ENCODE measurements at regions not wholly inside any gene's neighbourhood (a gene's known extent, or its start where the extent isn't known, plus 50 kb on each side); places are given as distances from the start of the nearest gene placed in this dataset.
"Not testable (repeated sequence)": the region's sequence is repeated elsewhere in the genome, so short reads cannot be mapped to it uniquely, and the experiment has no call there.

GRCh38 chr13:31605076-31605860, 134.1 kb upstream of the RXFP2 start:
- no peak overlapping the region for H3K27ac ChIP-seq
- WGBS, 4 donors: 62 to 74% (median 67%) methylated on average over 5 of the region's 5 CpGs
- H3K36me3 ChIP-seq (replicated peaks in 1 of 2): no peaks in the 10 kb centered on the region
- no peaks in the 10 kb centered on the region for H3K4me1 ChIP-seq (replicated peaks in 1 of 2)
- intact Hi-C loops (cut with DNase I): no loop called here
- DNase-seq: no peak
- no peaks in the 10 kb centered on the region for H3K27me3 ChIP-seq
- no peak overlapping the region for H3K4me3 ChIP-seq
- H3K9me3 ChIP-seq (replicated peaks in 1 of 3): no peaks in the 10 kb centered on the region
- TF ChIP-seq POLR2A (IDR thresholded peaks at IDR 0.05): no peak
- no peak for TF ChIP-seq CTCF (IDR thresholded peaks at IDR 0.05)

DNA sequence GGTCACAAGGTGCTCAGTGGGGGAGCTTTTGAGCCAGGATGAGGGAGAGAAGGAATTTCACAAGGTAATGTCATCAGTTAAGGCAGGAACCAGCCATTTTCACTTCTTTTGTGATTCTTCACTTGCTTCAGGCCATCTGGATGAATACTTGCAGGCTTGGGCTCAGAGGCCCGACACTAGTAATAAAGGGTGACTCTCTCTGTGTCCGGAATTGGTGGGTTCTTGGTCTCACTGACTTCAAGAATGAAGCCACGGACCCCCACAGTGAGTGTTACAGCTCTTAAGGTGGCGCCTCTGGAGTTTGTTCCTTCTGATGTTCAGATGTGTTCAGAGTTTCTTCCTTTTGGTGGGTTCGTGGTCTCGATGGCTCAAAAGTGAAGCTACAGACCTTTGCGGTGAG, 131.8 kb upstream of the RXFP2 start:
- intact Hi-C loops (cut with DNase I); H3K4me3 ChIP-seq; H3K27me3 ChIP-seq; H3K27ac ChIP-seq; H3K36me3 ChIP-seq (replicated peaks in 1 of 2); DNase-seq; H3K9me3 ChIP-seq (replicated peaks in 1 of 3); H3K4me1 ChIP-seq (replicated peaks in 1 of 2): not testable (repeated sequence)
- WGBS, 4 donors: 70 to 86% (median 76%) methylated on average over 7 of the region's 7 CpGs

GRCh38 chr13:31608780-31609179, 130.5 kb upstream of the RXFP2 start:
- H3K27ac ChIP-seq; H3K9me3 ChIP-seq (replicated peaks in 1 of 3); DNase-seq; H3K27me3 ChIP-seq; H3K36me3 ChIP-seq (replicated peaks in 1 of 2); H3K4me3 ChIP-seq; intact Hi-C loops (cut with DNase I); H3K4me1 ChIP-seq (replicated peaks in 1 of 2): not testable (repeated sequence)
- 81 to 98% (median 89%) methylated on average over 12 to 23 of the region's 23 CpGs for WGBS, 4 donors

DNA sequence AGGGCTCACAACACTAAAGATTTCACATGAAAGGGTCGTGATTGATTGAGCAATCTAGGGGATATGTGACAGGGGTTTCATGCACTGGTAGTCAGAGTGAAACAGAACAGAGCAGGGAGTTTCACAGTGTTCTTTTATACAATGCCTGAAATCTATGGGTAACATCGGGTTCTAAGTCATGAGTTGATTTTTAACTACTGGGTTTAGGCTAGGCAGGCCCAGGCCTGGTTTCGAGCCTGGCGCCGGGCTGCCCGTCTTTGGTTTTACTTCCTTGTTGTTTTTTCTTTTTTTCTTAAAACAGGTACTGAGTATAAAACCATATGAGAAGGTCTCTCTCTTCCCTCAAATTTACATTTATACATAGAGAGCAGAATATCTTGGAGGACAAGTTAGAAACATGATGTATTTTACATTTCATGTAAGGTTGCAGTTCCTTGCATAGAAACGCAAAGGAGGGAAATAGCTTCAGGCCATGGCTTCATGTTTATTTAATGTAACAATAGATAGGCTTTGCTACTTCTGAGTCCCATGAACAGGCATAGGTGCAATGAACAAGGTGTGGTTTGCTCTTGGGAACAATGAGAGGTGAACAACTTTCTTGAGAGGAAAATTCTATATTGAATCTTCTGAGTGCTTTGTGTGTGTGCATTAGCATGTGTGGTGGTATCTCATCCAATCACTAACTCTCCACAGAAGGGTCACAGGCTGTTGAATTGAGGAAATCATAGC, 128.9 kb upstream of the RXFP2 start:
- no peak for DNase-seq
- Histone ChIP-seq H3K27me3 (no peaks in the 10 kb centered on the region), H3K9me3 (replicated peaks in 1 of 3) (no peaks in the 10 kb centered on the region), H3K4me3 (no peak overlapping the region), H3K27ac (no peak overlapping the region), H3K4me1 (replicated peaks in 1 of 2) (no peaks in the 10 kb centered on the region), H3K36me3 (replicated peaks in 1 of 2) (no peaks in the 10 kb centered on the region)
- intact Hi-C loops (cut with DNase I): no loop called here
- WGBS, 4 donors: 82 to 91% (median 88%) methylated on average over 7 of the region's 7 CpGs
- TF ChIP-seq CTCF (IDR thresholded peaks at IDR 0.05) (no peak), POLR2A (IDR thresholded peaks at IDR 0.05) (no peak)

- TF ChIP-seq CTCF (IDR thresholded peaks at IDR 0.05) (no peak), POLR2A (IDR thresholded peaks at IDR 0.05) (no peak)
- Histone ChIP-seq H3K27ac (no peak overlapping the region), H3K4me3 (no peak overlapping the region), H3K36me3 (replicated peaks in 1 of 2) (no peaks in the 10 kb centered on the region), H3K27me3 (no peaks in the 10 kb centered on the region), H3K4me1 (replicated peaks in 1 of 2) (no peaks in the 10 kb centered on the region), H3K9me3 (replicated peaks in 1 of 3) (no peaks in the 10 kb centered on the region)
- DNase-seq: no peak
- intact Hi-C loops (cut with DNase I): no loop called here
- WGBS, 4 donors: 52 to 66% (median 60%) methylated on average over 3 of the region's 3 CpGs
Measured at GRCh38 chr13:31611214-31611613, 128.1 kb upstream of the RXFP2 start.

All from adrenal gland (tissue), 9 donors.